BLaER1 treated with 17β-estradiol and CSF1 and Interleukin-3, amounts not matched to agents 10 nM and 100 nM (cell line): ENCODE measurements at regions not wholly inside any gene's neighbourhood (a gene's known extent, or its start where the extent isn't known, plus 50 kb on each side); places are given as distances from the start of the nearest gene placed in this dataset.

Experiments
- H3K27ac ChIP-seq, 11 experiments: shearing (Covaris generic); formaldehyde crosslinking; 2 replicates each; pipeline ENCODE4 v1.8.1; 2022
- H3K27me3 ChIP-seq, 11 experiments: shearing (Covaris generic); formaldehyde crosslinking; 2 replicates each; pipeline ENCODE4 v1.8.1; 2022
- H3K36me3 ChIP-seq, 11 experiments: shearing (Covaris generic); formaldehyde crosslinking; 2 replicates each; pipeline ENCODE4 v1.8.1; 2022
- H3K4me1 ChIP-seq, 10 experiments: shearing (Covaris generic); formaldehyde crosslinking; 2 replicates each; pipeline ENCODE4 v1.8.1; 2022
- H3K4me2 ChIP-seq, 11 experiments: shearing (Covaris generic); formaldehyde crosslinking; 2 replicates each; pipeline ENCODE4 v1.8.1; 2022
- H3K4me3 ChIP-seq, 10 experiments: shearing (Covaris generic); formaldehyde crosslinking; 2 replicates each; pipeline ENCODE4 v1.8.1; 2022
- H3K9ac ChIP-seq, 11 experiments: shearing (Covaris generic); formaldehyde crosslinking; 2 replicates each; pipeline ENCODE4 v1.8.1; 2022
- H3K9me3 ChIP-seq, 11 experiments: shearing (Covaris generic); formaldehyde crosslinking; replicated peaks in 1 of 11; 2 replicates each; pipeline ENCODE4 v1.8.1; 2022
- H4K20me1 ChIP-seq, 11 experiments: shearing (Covaris generic); formaldehyde crosslinking; 2 replicates each; pipeline ENCODE4 v1.8.1; 2022
- Cebpa-rat ChIP-seq, 11 experiments: shearing (Covaris generic); IDR thresholded peaks; 2 replicates each; pipeline ENCODE4 v1.8.1; 2022

GRCh38 chr7:31444196-31444595 is 69.7 kb upstream of the ITPRID1 start:
- no peaks in the 10 kb centered on the region for H3K4me1 ChIP-seq
- no peak overlapping the region for H3K27ac ChIP-seq
- H3K36me3 ChIP-seq, result no peaks in the 10 kb centered on the region
- H3K9ac ChIP-seq, result no peak overlapping the region
- H3K27me3 ChIP-seq, result no peaks in the 10 kb centered on the region
- no peak for TF ChIP-seq Cebpa-rat (IDR thresholded peaks at IDR 0.05)
- no peak overlapping the region for H3K4me2 ChIP-seq
- H3K4me3 ChIP-seq, result no peak overlapping the region
- no peaks in the 10 kb centered on the region for H4K20me1 ChIP-seq
- no peaks in the 10 kb centered on the region for H3K9me3 ChIP-seq

GRCh38 chr7:31445686-31446355 is 68.1 kb upstream of the ITPRID1 start:
- TF ChIP-seq Cebpa-rat (IDR thresholded peaks at IDR 0.05), result no peak
- Histone ChIP-seq H3K27ac (no peak overlapping the region), H3K4me1 (no peaks in the 10 kb centered on the region), H3K4me2 (no peak overlapping the region), H3K27me3 (no peaks in the 10 kb centered on the region), H3K4me3 (no peak overlapping the region), H4K20me1 (no peaks in the 10 kb centered on the region), H3K36me3 (no peaks in the 10 kb centered on the region), H3K9me3 (no peaks in the 10 kb centered on the region), H3K9ac (no peak overlapping the region)

GRCh38 chr7:31448649-31449048 is 65.2 kb upstream of the ITPRID1 start:
- H3K36me3 ChIP-seq, result no peaks in the 10 kb centered on the region
- no peak overlapping the region for H3K4me2 ChIP-seq
- no peak for TF ChIP-seq Cebpa-rat (IDR thresholded peaks at IDR 0.05)
- no peaks in the 10 kb centered on the region for H3K9me3 ChIP-seq
- no peak overlapping the region for H3K27ac ChIP-seq
- no peaks in the 10 kb centered on the region for H3K27me3 ChIP-seq
- no peaks in the 10 kb centered on the region for H4K20me1 ChIP-seq
- H3K4me1 ChIP-seq, result no peaks in the 10 kb centered on the region
- H3K4me3 ChIP-seq, result no peak overlapping the region
- H3K9ac ChIP-seq, result no peak overlapping the region

GRCh38 chr7:31455844-31456243 is 58.0 kb upstream of the ITPRID1 start:
- no peak overlapping the region for H3K4me3 ChIP-seq
- no peaks in the 10 kb centered on the region for H3K9me3 ChIP-seq
- no peaks in the 10 kb centered on the region for H4K20me1 ChIP-seq
- H3K4me1 ChIP-seq, result no peaks in the 10 kb centered on the region
- H3K27ac ChIP-seq, result no peak overlapping the region
- no peak overlapping the region for H3K4me2 ChIP-seq
- H3K27me3 ChIP-seq, result no peaks in the 10 kb centered on the region
- H3K36me3 ChIP-seq, result no peaks in the 10 kb centered on the region
- TF ChIP-seq Cebpa-rat (IDR thresholded peaks at IDR 0.05), result no peak
- no peak overlapping the region for H3K9ac ChIP-seq

- Histone ChIP-seq H3K27me3 (no peaks in the 10 kb centered on the region), H3K9ac (no peak overlapping the region), H3K4me2 (no peak overlapping the region), H3K9me3 (no peaks in the 10 kb centered on the region), H3K27ac (no peak overlapping the region), H3K36me3 (no peaks in the 10 kb centered on the region), H4K20me1 (no peaks in the 10 kb centered on the region), H3K4me1 (no peaks in the 10 kb centered on the region), H3K4me3 (no peak overlapping the region)
- no peak for TF ChIP-seq Cebpa-rat (IDR thresholded peaks at IDR 0.05)
Observed at GRCh38 chr7:31456646-31457368, 57.1 kb upstream of the ITPRID1 start.

- Histone ChIP-seq H3K4me2 (no peak overlapping the region), H3K27me3 (no peaks in the 10 kb centered on the region), H3K9ac (no peak overlapping the region), H3K36me3 (no peaks in the 10 kb centered on the region), H3K4me3 (no peak overlapping the region), H3K9me3 (no peaks in the 10 kb centered on the region), H4K20me1 (no peaks in the 10 kb centered on the region), H3K27ac (no peak overlapping the region), H3K4me1 (no peaks in the 10 kb centered on the region)
- TF ChIP-seq Cebpa-rat (IDR thresholded peaks at IDR 0.05), result no peak
Observed at GRCh38 chr7:31457551-31457950, 56.3 kb upstream of the ITPRID1 start.

- TF ChIP-seq Cebpa-rat (IDR thresholded peaks at IDR 0.05), result no peak
- H3K4me2 ChIP-seq, result no peak overlapping the region
- H3K27me3 ChIP-seq, result no peaks in the 10 kb centered on the region
- no peak overlapping the region for H3K4me3 ChIP-seq
- H4K20me1 ChIP-seq, result no peaks in the 10 kb centered on the region
- no peaks in the 10 kb centered on the region for H3K36me3 ChIP-seq
- H3K9ac ChIP-seq, result no peak overlapping the region
- H3K27ac ChIP-seq, result no peak overlapping the region
- H3K4me1 ChIP-seq, result no peaks in the 10 kb centered on the region
- H3K9me3 ChIP-seq, result no peaks in the 10 kb centered on the region
Observed at GRCh38 chr7:31458203-31458602, 55.7 kb upstream of the ITPRID1 start.

GRCh38 chr7:31462636-31463035 is 51.3 kb upstream of the ITPRID1 start:
- H3K4me2 ChIP-seq, result no peak overlapping the region
- no peaks in the 10 kb centered on the region for H3K27me3 ChIP-seq
- H3K4me3 ChIP-seq, result no peak overlapping the region
- H4K20me1 ChIP-seq, result no peaks in the 10 kb centered on the region
- H3K36me3 ChIP-seq, result no peaks in the 10 kb centered on the region
- H3K9ac ChIP-seq, result no peak overlapping the region
- H3K27ac ChIP-seq, result no peak overlapping the region
- no peak for TF ChIP-seq Cebpa-rat (IDR thresholded peaks at IDR 0.05)
- no peaks in the 10 kb centered on the region for H3K9me3 ChIP-seq
- H3K4me1 ChIP-seq, result peaks cover 0 to 5% (median 0%) of the 10 kb centered on the region in 10 experiments; a peak in 1 of 20 replicates
